Right lobe of liver (tissue), 6 donors: ENCODE measurements at regions not wholly inside any gene's neighbourhood (a gene's known extent, or its start where the extent isn't known, plus 50 kb on each side); places are given as distances from the start of the nearest gene placed in this dataset.

Source experiments
- ATAC-seq, 4 donors: fragments of 200-7000 bp; cut with Tn5 transposase; one replicate each; pipeline ENCODE4 v1.9.1; 2020; ENCODE audit warnings: mild to moderate bottlenecking in 4 of 4, moderate library complexity in 4 of 4
- DNase-seq, 3 donors: peaks; one replicate each; pipeline ENCODE4 v3.0.0-alpha.2; 2020
- H3K27ac ChIP-seq, 3 donors: fragments of 200-600 bp; one replicate each; pipeline ENCODE4 v1.8.0; 2022
- H3K27me3 ChIP-seq, 2 donors: fragments of 200-600 bp; one replicate each; pipeline ENCODE4 v1.8.0; 2022
- H3K36me3 ChIP-seq, 4 donors: fragments of 200-600 bp; sonication (generic) in 1 of 4; one replicate each; pipeline versions ENCODE4 v1.5.1 to v1.8.0; 2017 to 2022; ENCODE audit warnings: control low read depth in 1 of 4
- H3K4me1 ChIP-seq, 4 donors: fragments of 200-600 bp; sonication (generic) in 1 of 4; one replicate each; pipeline versions ENCODE4 v1.5.1 to v1.8.0; 2017 to 2022; ENCODE audit warnings: control low read depth in 1 of 4
- H3K4me3 ChIP-seq, 3 donors: fragments of 200-600 bp; one replicate each; pipeline ENCODE4 v1.8.0; 2022
- H3K9me3 ChIP-seq, 4 donors: fragments of 200-600 bp; sonication (generic) in 1 of 4; one replicate each; pipeline versions ENCODE4 v1.5.1 to v1.8.0; 2017 to 2022; ENCODE audit warnings: control low read depth in 1 of 4
- POLR2A ChIP-seq: fragments of 450-650 bp; IDR thresholded peaks from one replicate; pipeline ENCODE4 v1.6.1; 2017; ENCODE audit warnings: antibody characterized with exemption, mild to moderate bottlenecking
- WGBS: methylation state at CpG from one replicate; pipeline ENCODE4 v1.1.6; 2018; ENCODE audit warnings: low coverage, low lambda C conversion rate; ENCODE audit not compliant: insufficient coverage; ENCODE audit errors: missing lambda C conversion rate; 5-methylcytosine and 5-hydroxymethylcytosine counted together
- intact Hi-C, 2 donors: fragments of 100-400 bp; cut with DNase I; formaldehyde crosslinking; loops; one replicate each; pipeline versions ENCODE4 v1.11.2 to v1.14.1; 2022
- TF ChIP-seq, protein P1 (sequence below), 4 donors: fragments of 200-600 bp in 3 of 4; fragments of 450-650 bp in 1 of 4; IDR thresholded peaks; one replicate each; pipeline versions ENCODE4 v1.5.1 to v1.8.0; 2016 to 2022; ENCODE audit warnings: antibody characterized with exemption in 4 of 4, mild to moderate bottlenecking in 2 of 4
- donor health status: DM: no; HTN: yes; CAD: no.
- donor health status: DM: no; HTN: no; CAD: no.
- donor health status: DM: no; HTN: no; CAD: no.
- donor health status: DM: no; HTN: yes; CAD: no.
- donor health status: DM: no; HTN: yes; CAD: no.

DNA sequence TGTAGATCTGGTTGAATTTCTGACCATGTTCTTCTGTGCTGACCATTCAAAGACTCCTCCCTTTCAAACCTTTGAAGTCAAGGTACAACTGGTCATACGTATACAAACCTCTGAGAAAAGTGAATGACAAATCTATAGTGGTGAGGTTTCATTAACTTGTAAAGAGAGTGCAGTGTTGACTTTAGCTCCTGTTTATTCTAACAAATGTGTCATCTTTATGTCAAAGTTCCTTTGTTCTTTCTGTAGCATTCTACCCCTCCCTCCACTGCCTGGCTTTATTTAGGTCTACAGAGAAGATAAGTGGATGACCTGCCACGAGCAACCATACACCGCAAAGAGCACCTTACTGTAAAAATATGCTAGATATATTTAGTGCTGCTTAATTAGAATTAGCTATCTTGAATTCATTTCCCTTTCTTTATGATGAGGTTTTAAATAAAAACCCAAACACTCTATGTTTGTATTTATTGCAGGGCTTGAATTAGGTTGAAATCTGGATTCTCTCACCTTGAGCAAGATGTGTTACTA is 520.0 kb upstream of the CDH11 start:
- H3K27me3 ChIP-seq = no peaks in the 10 kb centered on the region
- ATAC-seq = no peak
- no peak overlapping the region for H3K27ac ChIP-seq
- DNase-seq = no peak
- intact Hi-C loops = no loop called here
- H3K4me1 ChIP-seq = no peaks in the 10 kb centered on the region
- no peak for TF ChIP-seq POLR2A
- TF ChIP-seq, protein P1, sequence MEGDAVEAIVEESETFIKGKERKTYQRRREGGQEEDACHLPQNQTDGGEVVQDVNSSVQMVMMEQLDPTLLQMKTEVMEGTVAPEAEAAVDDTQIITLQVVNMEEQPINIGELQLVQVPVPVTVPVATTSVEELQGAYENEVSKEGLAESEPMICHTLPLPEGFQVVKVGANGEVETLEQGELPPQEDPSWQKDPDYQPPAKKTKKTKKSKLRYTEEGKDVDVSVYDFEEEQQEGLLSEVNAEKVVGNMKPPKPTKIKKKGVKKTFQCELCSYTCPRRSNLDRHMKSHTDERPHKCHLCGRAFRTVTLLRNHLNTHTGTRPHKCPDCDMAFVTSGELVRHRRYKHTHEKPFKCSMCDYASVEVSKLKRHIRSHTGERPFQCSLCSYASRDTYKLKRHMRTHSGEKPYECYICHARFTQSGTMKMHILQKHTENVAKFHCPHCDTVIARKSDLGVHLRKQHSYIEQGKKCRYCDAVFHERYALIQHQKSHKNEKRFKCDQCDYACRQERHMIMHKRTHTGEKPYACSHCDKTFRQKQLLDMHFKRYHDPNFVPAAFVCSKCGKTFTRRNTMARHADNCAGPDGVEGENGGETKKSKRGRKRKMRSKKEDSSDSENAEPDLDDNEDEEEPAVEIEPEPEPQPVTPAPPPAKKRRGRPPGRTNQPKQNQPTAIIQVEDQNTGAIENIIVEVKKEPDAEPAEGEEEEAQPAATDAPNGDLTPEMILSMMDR (IDR thresholded peaks at IDR 0.05) = no peak
- H3K9me3 ChIP-seq = no peaks in the 10 kb centered on the region
- H3K36me3 ChIP-seq = no peaks in the 10 kb centered on the region
- H3K4me3 ChIP-seq = no peak overlapping the region
- WGBS = 72% methylated on average over 3 of the region's 3 CpGs

DNA sequence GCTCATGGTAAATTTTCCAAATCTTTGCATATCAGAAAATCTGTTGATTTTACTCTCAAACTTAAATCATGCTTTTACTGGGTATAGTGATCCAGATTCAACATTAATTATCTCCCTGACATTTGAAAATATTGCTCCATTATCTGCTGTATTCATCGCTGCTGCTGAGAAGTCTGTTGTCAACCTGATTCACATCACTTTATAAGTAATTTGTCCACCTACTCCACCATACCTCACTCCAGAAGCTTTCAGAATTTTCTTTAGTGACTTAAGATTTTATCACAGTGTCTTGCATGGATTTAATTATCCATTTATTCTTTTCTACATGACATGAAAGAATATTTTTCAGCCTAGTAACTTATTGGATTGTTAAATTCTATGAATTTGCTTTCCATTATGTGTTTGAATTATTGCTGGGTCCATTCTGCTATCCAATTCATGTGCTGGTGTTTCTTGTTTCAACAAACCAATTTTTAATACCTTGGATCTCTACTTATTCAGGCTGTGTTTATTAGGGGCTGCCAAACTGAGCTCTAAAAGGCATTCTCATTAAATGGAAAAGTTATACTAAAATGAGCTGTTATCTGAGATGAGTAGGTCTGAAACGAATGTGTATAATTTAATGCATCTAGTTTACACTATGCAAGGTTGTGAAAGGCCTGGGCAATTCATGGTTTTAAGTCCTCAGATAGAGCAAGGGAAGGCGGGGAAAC is 519.3 kb upstream of the CDH11 start:
- 56% methylated on average over 3 of the region's 3 CpGs for WGBS
- no peaks in the 10 kb centered on the region for H3K36me3 ChIP-seq
- no peak for TF ChIP-seq POLR2A
- TF ChIP-seq, protein P1 (IDR thresholded peaks at IDR 0.05) = no peak
- intact Hi-C loops = no loop called here
- ATAC-seq = no peak
- no peaks in the 10 kb centered on the region for H3K9me3 ChIP-seq
- no peak overlapping the region for H3K4me3 ChIP-seq
- no peaks in the 10 kb centered on the region for H3K27me3 ChIP-seq
- no peaks in the 10 kb centered on the region for H3K4me1 ChIP-seq
- no peak for DNase-seq
- H3K27ac ChIP-seq = no peak overlapping the region

DNA sequence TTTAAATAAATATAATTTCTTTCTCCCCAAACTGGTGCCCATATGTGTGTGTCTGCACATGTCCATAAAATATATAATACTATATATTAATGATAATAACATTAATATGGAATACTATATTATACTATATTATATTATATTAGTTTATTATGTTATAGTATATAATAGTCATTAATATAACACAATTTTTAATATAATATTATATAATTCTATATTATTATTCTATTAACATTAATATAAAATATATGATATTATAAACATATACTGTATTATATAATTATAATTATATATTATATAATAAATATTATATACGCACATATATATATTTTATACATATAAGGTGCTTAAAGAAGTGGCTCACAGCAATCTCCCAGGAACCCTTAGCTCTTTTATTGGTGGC is 513.0 kb upstream of the CDH11 start:
- intact Hi-C loops = no loop called here
- H3K4me3 ChIP-seq = no peak overlapping the region
- WGBS = 44% methylated on average over 1 of the region's 1 CpG

DNA sequence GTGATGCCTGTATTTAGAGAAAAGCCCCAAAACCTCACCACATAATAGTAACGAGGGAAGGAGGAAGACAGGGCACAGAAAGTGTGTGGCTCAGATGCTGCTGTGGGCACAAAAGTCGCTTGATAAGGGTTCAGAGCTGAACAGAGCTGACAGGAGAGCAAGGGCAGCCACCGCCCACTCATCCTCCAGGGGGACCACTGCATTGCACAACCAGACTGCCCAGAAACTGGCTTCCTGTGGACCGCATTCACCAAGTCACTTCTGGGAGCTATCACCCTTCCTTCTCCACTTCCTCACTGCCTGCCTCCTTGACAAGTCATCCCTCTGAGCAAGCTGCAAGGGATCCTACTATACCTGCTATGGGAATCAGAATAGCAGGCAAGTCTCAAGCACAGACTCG is 512.4 kb upstream of the CDH11 start:
- H3K4me1 ChIP-seq = no peaks in the 10 kb centered on the region
- no peaks in the 10 kb centered on the region for H3K36me3 ChIP-seq
- intact Hi-C loops = no loop called here
- TF ChIP-seq, protein P1 (IDR thresholded peaks at IDR 0.05) = no peak
- no peak for TF ChIP-seq POLR2A
- H3K4me3 ChIP-seq = no peak overlapping the region
- H3K9me3 ChIP-seq = no peaks in the 10 kb centered on the region
- ATAC-seq (no peak), DNase-seq (no peak)
- 41% methylated on average over 4 of the region's 5 CpGs for WGBS
- no peak overlapping the region for H3K27ac ChIP-seq
- H3K27me3 ChIP-seq = no peaks in the 10 kb centered on the region

More for the DNA sequence above, 513.0 kb upstream of the CDH11 start:
- Histone ChIP-seq H3K36me3 (no peaks in the 10 kb centered on the region), H3K27ac (no peak overlapping the region), H3K27me3 (no peaks in the 10 kb centered on the region), H3K9me3 (no peaks in the 10 kb centered on the region), H3K4me1 (no peaks in the 10 kb centered on the region)
- ATAC-seq = no peak
- TF ChIP-seq, protein P1 (IDR thresholded peaks at IDR 0.05) = no peak
- no peak for TF ChIP-seq POLR2A
- no peak for DNase-seq
